Endothelial cell of umbilical vein (primary cell): ENCODE measurements at regions not wholly inside any gene's neighbourhood (a gene's known extent, or its start where the extent isn't known, plus 50 kb on each side); places are given as distances from the start of the nearest gene placed in this dataset.

ENCODE experiments used
- BruUV-seq: library from RNA; stranded (reverse); fragments of 400-500 nt; replicated peaks from 2 replicates; lab custom pipeline; 2021; lab: Mats Ljungman, UMichigan
- CTCF ChIA-PET: fragments of 300-600, 350-600 bp; sonication (Branson Sonifier 250); formaldehyde crosslinking; loops from one replicate; lab custom pipeline; 2021; ENCODE audit warnings: antibody characterized with exemption, inconsistent platforms; lab: Charles Lee
- POLR2A ChIA-PET: fragments of 300-600, 350-600 bp; sonication (Branson Sonifier 250); formaldehyde crosslinking; loops from one replicate; lab custom pipeline; 2021; ENCODE audit warnings: antibody characterized with exemption, inconsistent platforms; lab: Charles Lee
- DNase-seq: peaks from one replicate; pipeline ENCODE4 v3.0.0-alpha.2; 2011; ENCODE audit warnings: low read depth, low spot score
- FAIRE-seq: peaks from 2 replicates; lab custom pipeline; 2011; peaks lifted over from hg19 to GRCh38; lab: Jason Lieb, UNC
- H2AFZ ChIP-seq: 2 replicates; pipeline ENCODE4 v1.6.0; 2012; ENCODE audit warnings: low read depth, low read length, control low read depth, inconsistent platforms
- H3K27ac ChIP-seq: 2 replicates; pipeline ENCODE4 v1.5.1; 2011; ENCODE audit warnings: low read depth, mild to moderate bottlenecking, control low read depth, low read length, moderate library complexity; ENCODE audit not compliant: insufficient read depth
- H3K27me3 ChIP-seq, 2 experiments: 2 replicates each; pipeline versions ENCODE4 v1.6.0 to v1.6.1; 2011; ENCODE audit warnings: low read length in 2 of 2, mixed read lengths in 1 of 2; ENCODE audit not compliant: control insufficient read depth in 2 of 2, insufficient read depth in 2 of 2
- H3K36me3 ChIP-seq, 2 experiments: 2 replicates in 1 of 2; 3 replicates in 1 of 2; pipeline ENCODE4 v1.5.1; 2011; ENCODE audit warnings: low read length in 2 of 2, mild to moderate bottlenecking in 1 of 2, moderate library complexity in 1 of 2; ENCODE audit not compliant: control insufficient read depth in 2 of 2, insufficient read depth in 2 of 2; ENCODE audit errors: extremely low read depth in 1 of 2
- H3K4me1 ChIP-seq: 3 replicates; pipeline ENCODE4 v1.5.1; 2011; ENCODE audit warnings: mild to moderate bottlenecking, low read length; ENCODE audit not compliant: control insufficient read depth, insufficient read depth; ENCODE audit errors: extremely low read depth
- H3K4me2 ChIP-seq: 2 replicates; pipeline ENCODE4 v1.6.1; 2011; ENCODE audit warnings: low read length, control low read depth, mixed read lengths; ENCODE audit not compliant: insufficient read depth
- H3K4me3 ChIP-seq, 3 experiments: fragments of 200-600 bp in 1 of 3; sonication (generic), shearing (Covaris generic) in 1 of 3; replicated peaks in 1 of 3; 2 replicates each; pipeline ENCODE4 v1.5.1; 2011 to 2016; ENCODE audit warnings: control low read depth in 3 of 3, low read length in 3 of 3, mild to moderate bottlenecking in 2 of 3, inconsistent platforms in 1 of 3, low read depth in 1 of 3, moderate library complexity in 1 of 3; ENCODE audit not compliant: insufficient read depth in 1 of 3
- H3K79me2 ChIP-seq: 2 replicates; pipeline ENCODE4 v1.6.0; 2012; ENCODE audit warnings: low read length, inconsistent platforms; ENCODE audit not compliant: control insufficient read depth, insufficient read depth
- H3K9ac ChIP-seq: replicated peaks from 2 replicates; pipeline ENCODE3; 2011; ENCODE audit warnings: low read length, control low read depth; ENCODE audit not compliant: insufficient read depth; ENCODE audit errors: extremely low read depth
- H3K9me1 ChIP-seq: replicated peaks from 3 replicates; pipeline ENCODE4 v1.6.0; 2011; ENCODE audit warnings: mild to moderate bottlenecking, low read length; ENCODE audit not compliant: control insufficient read depth, insufficient read depth; ENCODE audit errors: extremely low read depth
- H3K9me3 ChIP-seq: replicated peaks from 2 replicates; pipeline ENCODE4 v1.5.1; 2012; ENCODE audit warnings: low read length, inconsistent platforms; ENCODE audit not compliant: control insufficient read depth, insufficient read depth
- H4K20me1 ChIP-seq: replicated peaks from 2 replicates; pipeline ENCODE3; 2011; ENCODE audit warnings: mild to moderate bottlenecking, low read length; ENCODE audit not compliant: control insufficient read depth, insufficient read depth; ENCODE audit errors: extremely low read depth
- FOS ChIP-seq: IDR thresholded peaks from 2 replicates; pipeline ENCODE4 v1.6.1; 2011; ENCODE audit warnings: mild to moderate bottlenecking, low read length, moderate library complexity, borderline replicate concordance; ENCODE audit not compliant: insufficient read depth
- GATA2 ChIP-seq: IDR thresholded peaks from 2 replicates; pipeline ENCODE4 v1.7.0; 2011; ENCODE audit warnings: low read depth, mild to moderate bottlenecking, moderate library complexity, mixed read lengths, low read length; ENCODE audit not compliant: insufficient read length, insufficient read depth
- JUN ChIP-seq: IDR thresholded peaks from 2 replicates; pipeline ENCODE4 v1.6.1; 2011; ENCODE audit warnings: borderline replicate concordance, low read depth; ENCODE audit not compliant: insufficient read length, insufficient read depth
- MYC ChIP-seq: IDR thresholded peaks from one replicate; pipeline ENCODE4 v1.6.1; 2011; ENCODE audit warnings: mild to moderate bottlenecking, low read depth, low read length
- POLR2A ChIP-seq: IDR thresholded peaks from 2 replicates; pipeline ENCODE4 v1.6.1; 2012; ENCODE audit warnings: low read depth, mild to moderate bottlenecking, control low read depth, low read length
- POLR2AphosphoS5 ChIP-seq: IDR thresholded peaks from 2 replicates; pipeline ENCODE4 v1.6.1; 2012; ENCODE audit warnings: low read depth, mild to moderate bottlenecking, control low read depth, low read length, moderate library complexity; ENCODE audit not compliant: insufficient read depth
- dilution Hi-C: fragments of 300-500 bp; cut with MboI; formaldehyde crosslinking; loops from one replicate; pipeline ENCODE4 v1.15.0; 2019; ENCODE audit warnings: low sequenced_read_pairs; ENCODE audit not compliant: extremely low pct_ligation_motif_present
- intact Hi-C: fragments of 100-400 bp; cut with micrococcal nuclease; formaldehyde crosslinking; loops from one replicate; pipeline ENCODE4 v1.10.0; 2022
- TF ChIP-seq, protein P1 (sequence below): IDR thresholded peaks from 2 replicates; pipeline ENCODE4 v1.6.1; 2011; ENCODE audit not compliant: insufficient read depth, insufficient read length
- TF ChIP-seq, protein P2 (sequence below), 2 donors: IDR thresholded peaks; 1 replicate in 1 of 2; 2 replicates in 1 of 2; pipeline ENCODE4 v1.5.1; 2011; ENCODE audit warnings: low read length in 2 of 2, mild to moderate bottlenecking in 2 of 2, moderate library complexity in 2 of 2, control low read depth in 1 of 2, inconsistent platforms in 1 of 2, low read depth in 1 of 2; ENCODE audit not compliant: insufficient read depth in 1 of 2; ENCODE audit errors: extremely low read depth in 1 of 2

DNA sequence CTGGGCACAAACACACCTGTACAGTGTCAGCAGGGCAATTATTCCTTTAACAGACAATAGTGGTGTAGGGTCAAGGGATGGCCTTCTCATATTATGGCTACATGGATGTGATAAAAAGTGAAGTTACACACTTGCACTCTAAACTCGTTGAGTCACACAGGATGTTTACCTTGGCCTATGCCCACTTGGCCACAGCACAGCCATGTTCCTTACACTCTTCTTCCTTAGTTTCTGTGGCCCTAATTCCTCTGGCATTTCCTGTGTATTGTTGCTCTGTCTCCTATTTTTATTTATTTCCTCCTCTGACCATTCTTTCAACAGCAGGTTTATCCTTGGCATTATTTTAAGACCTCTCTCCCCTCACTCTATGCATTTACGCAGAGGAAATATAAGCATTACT, 86.8 kb upstream of the NPFFR2 start:
- Histone ChIP-seq H3K36me3 (no peaks in the 10 kb centered on the region), H3K4me1 (peaks cover 16% of the 10 kb centered on the region), H3K27ac (peak overlapping the region; percentile 52), H3K79me2 (no peaks in the 10 kb centered on the region), H3K9ac (no peak overlapping the region), H2AFZ (no peak overlapping the region), H3K4me3 (no peak overlapping the region), H3K27me3 (no peaks in the 10 kb centered on the region), H3K9me3 (no peaks in the 10 kb centered on the region), H3K9me1 (no peaks in the 10 kb centered on the region), H4K20me1 (no peaks in the 10 kb centered on the region), H3K4me2 (peak overlapping the region; percentile 53)
- FAIRE-seq: peak; percentile 81
- POLR2A ChIA-PET: no interaction called here
- peak; percentile 83 for TF ChIP-seq FOS
- peak; percentile 80 for TF ChIP-seq JUN
- peak; percentile 42 for TF ChIP-seq GATA2
- no peak for TF ChIP-seq POLR2A
- TF ChIP-seq MYC: peak; percentile 23
- peak; percentile 87 for TF ChIP-seq POLR2AphosphoS5
- TF ChIP-seq, protein P1, sequence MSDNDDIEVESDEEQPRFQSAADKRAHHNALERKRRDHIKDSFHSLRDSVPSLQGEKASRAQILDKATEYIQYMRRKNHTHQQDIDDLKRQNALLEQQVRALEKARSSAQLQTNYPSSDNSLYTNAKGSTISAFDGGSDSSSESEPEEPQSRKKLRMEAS: no peak
- TF ChIP-seq, protein P2, sequence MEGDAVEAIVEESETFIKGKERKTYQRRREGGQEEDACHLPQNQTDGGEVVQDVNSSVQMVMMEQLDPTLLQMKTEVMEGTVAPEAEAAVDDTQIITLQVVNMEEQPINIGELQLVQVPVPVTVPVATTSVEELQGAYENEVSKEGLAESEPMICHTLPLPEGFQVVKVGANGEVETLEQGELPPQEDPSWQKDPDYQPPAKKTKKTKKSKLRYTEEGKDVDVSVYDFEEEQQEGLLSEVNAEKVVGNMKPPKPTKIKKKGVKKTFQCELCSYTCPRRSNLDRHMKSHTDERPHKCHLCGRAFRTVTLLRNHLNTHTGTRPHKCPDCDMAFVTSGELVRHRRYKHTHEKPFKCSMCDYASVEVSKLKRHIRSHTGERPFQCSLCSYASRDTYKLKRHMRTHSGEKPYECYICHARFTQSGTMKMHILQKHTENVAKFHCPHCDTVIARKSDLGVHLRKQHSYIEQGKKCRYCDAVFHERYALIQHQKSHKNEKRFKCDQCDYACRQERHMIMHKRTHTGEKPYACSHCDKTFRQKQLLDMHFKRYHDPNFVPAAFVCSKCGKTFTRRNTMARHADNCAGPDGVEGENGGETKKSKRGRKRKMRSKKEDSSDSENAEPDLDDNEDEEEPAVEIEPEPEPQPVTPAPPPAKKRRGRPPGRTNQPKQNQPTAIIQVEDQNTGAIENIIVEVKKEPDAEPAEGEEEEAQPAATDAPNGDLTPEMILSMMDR (IDR thresholded peaks at IDR 0.05; ENCODE audit: extremely low read depth in 1 of 2, insufficient read depth in 1 of 2, low read depth in 1 of 2, low read length in 2 of 2): no peak
- intact Hi-C loops: loop anchor here (1.0 to 5.0 kb wide), 3 partner anchors 33 to 213 kb away; no protein-coding TSS in a partner anchor
- CTCF ChIA-PET: no interaction called here
- BruUV-seq: no TSS peak
- dilution Hi-C loops: no loop called here
- peak; percentile 83 for DNase-seq
